SKM-1 treated with dmso at 0.1 percent for 144 hours (cell line): ENCODE measurements at regions not wholly inside any gene's neighbourhood (a gene's known extent, or its start where the extent isn't known, plus 50 kb on each side); places are given as distances from the start of the nearest gene placed in this dataset.
"Not testable (repeated sequence)": the region's sequence is repeated elsewhere in the genome, so short reads cannot be mapped to it uniquely, and the experiment has no call there.

ENCODE experiments used
- DNase-seq: peaks from one replicate; lab custom pipeline; 2025; ENCODE audit not compliant: unreplicated experiment; lab: John Stamatoyannopoulos, UW

- DNase-seq = no peak
These were observed 50.1 kb upstream of the LTA4H start for GRCh38 chr12:96085475-96085874.

DNA sequence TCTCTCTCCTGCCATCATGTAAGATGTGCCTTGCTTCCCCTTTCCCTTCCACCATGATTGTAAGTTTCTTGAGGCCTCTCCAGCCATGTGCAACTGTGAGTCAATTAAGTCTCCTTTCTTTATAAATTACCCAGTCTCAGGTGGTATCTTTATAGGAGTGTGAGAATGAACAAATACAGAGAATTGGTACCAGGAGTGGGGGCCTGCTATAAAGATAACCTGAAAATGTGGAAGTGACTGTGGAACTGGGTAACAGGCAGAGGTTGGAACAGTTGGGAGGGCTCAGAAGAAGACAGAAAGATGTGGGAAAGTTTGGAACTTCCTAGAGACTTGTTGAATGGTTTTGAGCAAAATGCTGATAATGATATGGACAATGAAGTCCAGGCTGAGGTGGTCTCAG lies 50.8 kb upstream of the LTA4H start:
- not testable (repeated sequence) for DNase-seq

- DNase-seq = no peak
These were observed 56.4 kb upstream of the LTA4H start for GRCh38 chr12:96091833-96092232.

DNA sequence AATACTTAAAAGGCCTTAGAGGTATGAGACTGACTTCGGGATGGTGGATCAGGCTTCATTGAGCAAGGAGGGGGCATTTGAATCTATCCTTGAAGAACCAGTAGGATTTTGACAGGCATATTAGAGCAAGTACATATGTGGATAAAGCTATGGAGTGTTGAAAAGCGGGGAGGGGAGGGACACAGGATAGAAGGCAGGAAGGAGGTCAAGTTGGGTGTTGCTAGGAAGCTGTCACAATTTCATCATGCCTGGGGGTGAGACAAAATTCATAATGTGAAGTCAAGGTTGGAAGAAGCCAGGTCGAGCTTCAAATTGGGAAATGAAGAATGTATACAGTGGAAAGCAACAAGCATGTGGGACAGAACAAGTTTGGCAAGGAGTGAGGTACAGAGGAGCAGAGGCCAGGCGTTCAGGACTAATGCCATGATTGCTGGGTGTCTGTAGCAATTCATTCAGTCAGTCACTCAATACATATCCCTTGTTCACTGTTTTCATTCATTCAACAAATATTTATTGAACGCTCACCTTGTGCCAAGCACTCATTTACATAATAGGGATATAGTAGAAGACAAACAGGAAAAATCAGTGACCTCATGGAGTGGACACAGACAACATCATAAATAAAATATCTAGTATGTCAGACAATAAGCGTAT lies 58.3 kb upstream of the LTA4H start:
- no peak for DNase-seq

- DNase-seq = no peak
These were observed 58.8 kb upstream of the LTA4H start for GRCh38 chr12:96094201-96094600.

DNA sequence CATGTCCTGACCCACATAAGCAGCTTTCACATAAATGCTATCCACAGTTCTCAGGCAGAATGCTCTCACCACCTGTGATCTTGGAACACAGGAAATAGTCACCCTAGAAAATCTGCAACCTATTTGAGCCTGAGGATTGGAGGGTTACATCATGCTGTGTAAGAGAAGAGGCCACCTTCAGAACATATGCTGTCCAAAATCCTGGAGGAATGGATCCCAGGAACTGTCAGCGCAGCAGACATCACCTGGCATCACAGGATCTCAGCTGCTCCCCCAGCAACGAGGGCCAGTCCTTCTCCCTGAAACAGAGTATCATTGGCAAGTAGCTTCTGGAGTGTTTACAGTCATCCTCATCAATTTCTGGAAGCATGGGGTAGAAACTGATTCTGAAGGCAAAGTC lies 63.2 kb upstream of the LTA4H start:
- no peak for DNase-seq

GRCh38 chr12:96099421-96099820 lies 64.0 kb upstream of the LTA4H start:
- no peak for DNase-seq

DNA sequence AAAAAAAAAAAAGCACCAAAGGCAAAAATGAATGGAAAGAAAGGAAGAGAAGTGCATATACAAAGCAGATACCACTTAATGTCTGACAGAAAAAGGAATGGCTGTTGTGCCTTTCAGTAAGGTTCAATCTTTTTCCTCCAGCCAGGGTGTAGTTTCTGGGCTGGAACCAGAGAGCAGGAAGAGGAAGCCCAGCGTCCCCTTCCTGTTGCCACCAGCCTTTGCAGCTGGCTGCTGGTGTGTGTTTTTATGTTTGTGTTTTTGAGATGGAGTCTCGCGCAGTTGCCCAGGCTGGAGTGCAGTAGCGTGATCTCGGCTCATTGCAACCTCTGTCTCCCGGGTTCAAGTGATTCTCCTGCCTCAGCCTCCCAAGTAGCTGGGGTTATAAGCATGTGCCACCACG lies 64.6 kb upstream of the LTA4H start:
- no peak for DNase-seq

DNA sequence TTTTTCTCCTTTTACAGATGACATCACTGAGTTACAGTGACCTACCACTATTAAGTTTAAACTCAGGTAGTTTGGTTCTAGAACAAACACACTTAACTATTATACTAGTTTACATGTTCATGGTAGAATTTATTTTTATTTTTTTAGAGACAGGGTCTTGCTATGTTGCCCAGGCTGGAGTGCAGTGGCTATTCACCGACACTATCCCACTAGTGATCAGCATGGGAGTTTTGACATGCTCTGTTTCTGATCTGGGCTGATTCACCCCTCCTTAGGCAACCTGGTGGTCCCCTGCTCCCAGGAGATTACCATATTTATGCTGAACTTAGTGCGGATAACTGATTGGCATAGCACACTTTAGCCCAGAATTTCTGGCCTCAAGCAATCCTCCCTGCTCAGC lies 66.4 kb upstream of the LTA4H start:
- DNase-seq = no peak

DNA sequence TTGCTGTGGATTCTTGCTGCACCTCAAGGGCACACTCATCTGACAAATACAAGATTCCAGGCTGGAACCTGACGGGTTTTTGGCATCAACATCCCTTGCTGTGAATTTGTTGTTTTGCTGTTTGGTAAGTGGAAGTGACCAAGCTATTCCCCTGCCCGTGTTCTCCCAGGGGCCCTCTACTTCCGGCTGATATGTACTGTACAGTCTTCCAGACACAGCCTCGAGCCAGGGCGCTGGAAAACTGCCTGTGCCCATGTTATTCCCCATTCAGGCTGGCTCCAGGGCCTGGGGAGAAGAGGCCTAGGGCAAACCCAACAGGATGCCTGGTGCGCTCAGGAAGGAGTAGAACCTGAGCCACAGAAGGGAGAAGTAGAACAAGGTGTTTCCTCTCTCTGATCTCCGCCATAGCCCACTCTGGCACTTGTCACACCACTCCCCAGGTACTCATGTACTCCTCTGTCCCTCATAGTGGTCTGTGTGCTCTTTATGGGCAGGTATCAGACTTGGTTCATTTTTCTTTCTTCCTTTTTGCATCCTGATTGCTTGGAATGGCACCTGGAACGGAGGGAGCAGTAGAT lies 67.8 kb upstream of the LTA4H start:
- no peak for DNase-seq

GRCh38 chr12:96104566-96104965 lies 69.2 kb upstream of the LTA4H start:
- DNase-seq = no peak

DNA sequence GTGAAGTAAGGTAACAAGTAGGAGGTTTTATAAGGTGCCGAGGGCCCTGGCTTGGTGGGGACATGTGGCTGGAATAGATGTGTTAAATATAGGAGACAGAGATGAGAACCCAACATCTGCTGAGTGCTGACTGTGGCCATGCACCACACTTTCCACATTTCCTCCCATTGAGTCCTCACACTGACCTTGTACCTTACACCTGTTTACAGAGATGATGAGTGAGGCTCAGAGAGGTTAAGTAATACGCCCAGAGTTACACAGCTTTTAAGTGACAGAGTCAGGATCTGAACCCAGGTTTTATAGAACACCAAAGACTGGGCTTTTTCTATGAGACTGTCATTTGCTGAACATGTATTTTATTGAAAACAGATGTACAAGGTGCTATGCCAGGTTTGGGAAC lies 70.8 kb upstream of the LTA4H start:
- no peak for DNase-seq

DNA sequence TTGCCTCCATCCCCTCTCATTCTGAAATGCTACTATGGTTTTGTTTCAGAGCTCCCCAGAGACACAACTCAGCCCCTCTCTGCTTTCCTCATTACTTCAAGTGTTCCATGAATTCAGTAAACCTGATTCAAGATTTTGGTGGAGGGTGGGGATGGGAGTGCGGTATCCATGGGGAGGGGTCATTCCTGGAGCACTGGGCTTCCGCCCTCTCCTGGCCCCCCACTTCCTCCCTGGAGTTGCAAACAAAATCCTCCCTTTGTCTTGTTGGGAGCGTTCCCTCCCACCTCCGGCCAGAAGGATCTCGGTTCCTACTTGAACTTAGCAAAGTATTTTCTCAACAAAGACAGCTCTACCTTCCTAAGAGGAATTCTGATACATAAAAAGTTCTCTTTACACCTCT lies 71.8 kb upstream of the LTA4H start:
- DNase-seq = no peak

GRCh38 chr12:96108321-96108720 lies 72.9 kb upstream of the LTA4H start:
- peak; percentile 8 for DNase-seq

DNA sequence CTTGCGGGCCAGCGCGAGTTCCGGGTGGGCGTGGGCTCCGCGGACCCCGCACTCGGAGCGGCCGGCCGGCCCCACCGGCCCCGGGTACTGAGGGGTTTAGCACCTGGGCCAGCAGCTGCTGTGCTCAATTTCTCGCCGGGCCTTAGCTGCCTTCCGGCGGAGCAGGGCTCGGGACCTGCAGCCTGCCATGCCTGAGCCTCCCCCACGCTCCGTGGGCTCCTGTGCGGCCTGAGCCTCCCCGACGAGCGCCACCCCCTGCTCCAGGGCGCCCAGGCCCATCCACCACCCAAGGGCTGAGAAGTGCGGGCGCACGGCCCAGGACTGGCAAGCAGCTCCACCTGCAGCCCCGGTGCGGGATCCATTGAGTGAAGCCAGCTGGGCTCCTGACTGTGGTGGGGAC lies 73.6 kb upstream of the LTA4H start:
- not testable (repeated sequence) for DNase-seq

- DNase-seq = no peak
These were observed 77.3 kb upstream of the LTA4H start for GRCh38 chr12:96112733-96113132.

DNA sequence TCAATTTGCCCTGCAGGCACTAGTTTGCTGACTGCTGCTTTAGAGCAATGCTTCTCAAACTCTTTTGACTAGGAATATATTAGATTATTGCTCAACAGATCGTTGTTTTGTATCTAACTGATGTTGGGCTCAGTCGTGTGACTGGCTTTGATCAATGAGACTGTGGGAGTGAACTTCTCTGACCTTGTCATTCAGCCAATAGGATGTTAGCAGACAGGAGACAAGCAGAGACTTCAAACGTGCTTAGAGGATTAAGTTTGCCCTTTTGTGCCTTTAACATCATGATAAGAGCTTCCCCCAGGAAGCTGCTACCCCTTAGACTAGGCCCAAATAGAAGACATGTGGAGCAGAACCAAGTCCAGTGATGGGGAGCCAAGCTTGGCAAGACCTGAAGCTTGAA lies 76.7 kb upstream of the ELK3 start:
- DNase-seq = no peak

- peak; percentile 84 for DNase-seq
These were observed 73.6 kb upstream of the ELK3 start for GRCh38 chr12:96120359-96121100.

GRCh38 chr12:96121271-96121711 lies 72.9 kb upstream of the ELK3 start:
- DNase-seq = peak; percentile 61

- not testable (repeated sequence) for DNase-seq
These were observed 65.9 kb upstream of the ELK3 start for GRCh38 chr12:96128292-96128691.

- DNase-seq = no peak
These were observed 63.6 kb upstream of the ELK3 start for GRCh38 chr12:96130396-96131059.

GRCh38 chr12:96131230-96131788 lies 62.9 kb upstream of the ELK3 start:
- no peak for DNase-seq
